Ishikawa (cell line): ENCODE measurements at regions not wholly inside any gene's neighbourhood (a gene's known extent, or its start where the extent isn't known, plus 50 kb on each side); places are given as distances from the start of the nearest gene placed in this dataset.

Source experiments
- CEBPB ChIP-seq: IDR thresholded peaks from 2 replicates; pipeline ENCODE4 v1.6.1; 2012
- CREB1 ChIP-seq: IDR thresholded peaks from 2 replicates; pipeline ENCODE4 v1.6.1; 2012; ENCODE audit warnings: low read depth
- EGR1 ChIP-seq: IDR thresholded peaks from 2 replicates; pipeline ENCODE4 v1.6.1; 2012
- EP300 ChIP-seq: IDR thresholded peaks from 2 replicates; pipeline ENCODE4 v1.6.1; 2012; ENCODE audit warnings: borderline replicate concordance
- FOXM1 ChIP-seq: IDR thresholded peaks from 2 replicates; pipeline ENCODE4 v1.6.1; 2012; ENCODE audit warnings: low read depth, borderline replicate concordance
- NFIC ChIP-seq: IDR thresholded peaks from 2 replicates; pipeline ENCODE4 v1.6.1; 2012
- RAD21 ChIP-seq: IDR thresholded peaks from 2 replicates; pipeline ENCODE4 v1.6.1; 2012; ENCODE audit warnings: low read depth
- TAF1 ChIP-seq: IDR thresholded peaks from 2 replicates; pipeline ENCODE4 v1.6.1; 2012; ENCODE audit warnings: low read depth, mild to moderate bottlenecking
- TCF12 ChIP-seq: IDR thresholded peaks from 2 replicates; pipeline ENCODE4 v1.6.1; 2012; ENCODE audit warnings: low read depth
- TEAD4 ChIP-seq: IDR thresholded peaks from 2 replicates; pipeline ENCODE4 v1.6.1; 2012
- USF1 ChIP-seq: IDR thresholded peaks from 2 replicates; pipeline ENCODE4 v1.6.1; 2012
- YY1 ChIP-seq: IDR thresholded peaks from 2 replicates; pipeline ENCODE4 v1.6.1; 2012; ENCODE audit warnings: low read depth
- ZBTB7A ChIP-seq: IDR thresholded peaks from 2 replicates; pipeline ENCODE4 v1.6.1; 2012; ENCODE audit warnings: low read depth
- TF ChIP-seq, protein P1 (sequence below): IDR thresholded peaks from 2 replicates; pipeline ENCODE4 v1.6.1; 2012; ENCODE audit warnings: low read depth, mild to moderate bottlenecking
- TF ChIP-seq, protein P2 (sequence below): IDR thresholded peaks from 2 replicates; pipeline ENCODE4 v1.6.1; 2012

DNA sequence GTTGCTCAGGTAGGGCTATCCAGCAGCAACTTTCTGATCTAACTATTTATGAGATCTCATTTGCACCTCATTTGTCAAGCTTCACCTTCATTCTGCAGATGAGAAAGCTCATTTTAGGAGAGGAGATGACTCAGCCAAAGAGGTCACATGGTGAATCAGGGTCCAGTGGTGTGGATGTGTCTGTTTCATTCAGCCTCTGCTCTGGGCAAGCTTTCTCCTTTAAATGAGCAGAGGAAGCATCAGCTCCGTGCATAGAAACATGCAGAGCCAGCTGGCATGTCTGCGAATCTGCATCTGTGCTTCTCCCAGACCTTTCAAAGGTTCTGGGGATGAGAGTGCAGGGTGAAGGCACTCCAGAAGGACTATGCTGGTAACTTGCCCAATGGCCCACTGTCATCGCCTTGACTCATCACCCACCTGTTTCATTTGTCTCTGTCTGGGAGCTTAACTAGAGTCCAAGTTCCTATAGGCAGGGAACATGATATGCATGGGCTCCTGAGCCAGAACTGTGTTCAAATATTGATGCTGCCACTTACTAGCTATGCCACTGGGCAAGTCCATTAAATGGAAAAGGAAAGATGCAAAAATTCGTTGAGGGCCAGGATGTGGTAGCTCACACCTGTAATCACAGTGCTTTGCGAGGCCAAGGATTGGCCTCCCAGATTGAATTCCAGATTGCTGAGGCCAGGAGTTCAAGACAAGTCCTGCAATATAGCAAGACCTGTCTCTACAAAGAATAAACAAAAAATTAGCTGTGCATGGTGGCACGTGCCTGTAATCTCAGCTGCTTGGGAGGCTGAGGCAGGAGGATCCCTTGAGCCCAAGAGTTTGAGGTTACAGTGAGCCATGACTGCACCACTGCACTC, 67.1 kb upstream of the NLK start:
- TF ChIP-seq NFIC (no peak), TCF12 (no peak), ZBTB7A (no peak), EP300 (no peak), TEAD4 (no peak), CREB1 (no peak), FOXM1 (no peak), CEBPB (no peak), TAF1 (no peak), RAD21 (no peak), USF1 (no peak)
- TF ChIP-seq, protein P1, sequence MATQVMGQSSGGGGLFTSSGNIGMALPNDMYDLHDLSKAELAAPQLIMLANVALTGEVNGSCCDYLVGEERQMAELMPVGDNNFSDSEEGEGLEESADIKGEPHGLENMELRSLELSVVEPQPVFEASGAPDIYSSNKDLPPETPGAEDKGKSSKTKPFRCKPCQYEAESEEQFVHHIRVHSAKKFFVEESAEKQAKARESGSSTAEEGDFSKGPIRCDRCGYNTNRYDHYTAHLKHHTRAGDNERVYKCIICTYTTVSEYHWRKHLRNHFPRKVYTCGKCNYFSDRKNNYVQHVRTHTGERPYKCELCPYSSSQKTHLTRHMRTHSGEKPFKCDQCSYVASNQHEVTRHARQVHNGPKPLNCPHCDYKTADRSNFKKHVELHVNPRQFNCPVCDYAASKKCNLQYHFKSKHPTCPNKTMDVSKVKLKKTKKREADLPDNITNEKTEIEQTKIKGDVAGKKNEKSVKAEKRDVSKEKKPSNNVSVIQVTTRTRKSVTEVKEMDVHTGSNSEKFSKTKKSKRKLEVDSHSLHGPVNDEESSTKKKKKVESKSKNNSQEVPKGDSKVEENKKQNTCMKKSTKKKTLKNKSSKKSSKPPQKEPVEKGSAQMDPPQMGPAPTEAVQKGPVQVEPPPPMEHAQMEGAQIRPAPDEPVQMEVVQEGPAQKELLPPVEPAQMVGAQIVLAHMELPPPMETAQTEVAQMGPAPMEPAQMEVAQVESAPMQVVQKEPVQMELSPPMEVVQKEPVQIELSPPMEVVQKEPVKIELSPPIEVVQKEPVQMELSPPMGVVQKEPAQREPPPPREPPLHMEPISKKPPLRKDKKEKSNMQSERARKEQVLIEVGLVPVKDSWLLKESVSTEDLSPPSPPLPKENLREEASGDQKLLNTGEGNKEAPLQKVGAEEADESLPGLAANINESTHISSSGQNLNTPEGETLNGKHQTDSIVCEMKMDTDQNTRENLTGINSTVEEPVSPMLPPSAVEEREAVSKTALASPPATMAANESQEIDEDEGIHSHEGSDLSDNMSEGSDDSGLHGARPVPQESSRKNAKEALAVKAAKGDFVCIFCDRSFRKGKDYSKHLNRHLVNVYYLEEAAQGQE, result no peak
- TF ChIP-seq, protein P2, sequence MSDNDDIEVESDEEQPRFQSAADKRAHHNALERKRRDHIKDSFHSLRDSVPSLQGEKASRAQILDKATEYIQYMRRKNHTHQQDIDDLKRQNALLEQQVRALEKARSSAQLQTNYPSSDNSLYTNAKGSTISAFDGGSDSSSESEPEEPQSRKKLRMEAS, result no peak

- TF ChIP-seq NFIC (no peak), TCF12 (no peak), ZBTB7A (no peak), CEBPB (no peak), FOXM1 (no peak), USF1 (no peak), RAD21 (no peak), TAF1 (no peak), TEAD4 (no peak), CREB1 (no peak), EP300 (no peak), YY1 (no peak), EGR1 (no peak)
- TF ChIP-seq, protein P2, result no peak
- TF ChIP-seq, protein P1, result no peak
These were observed 66.1 kb upstream of the NLK start for GRCh38 chr17:27976331-27976730.

DNA sequence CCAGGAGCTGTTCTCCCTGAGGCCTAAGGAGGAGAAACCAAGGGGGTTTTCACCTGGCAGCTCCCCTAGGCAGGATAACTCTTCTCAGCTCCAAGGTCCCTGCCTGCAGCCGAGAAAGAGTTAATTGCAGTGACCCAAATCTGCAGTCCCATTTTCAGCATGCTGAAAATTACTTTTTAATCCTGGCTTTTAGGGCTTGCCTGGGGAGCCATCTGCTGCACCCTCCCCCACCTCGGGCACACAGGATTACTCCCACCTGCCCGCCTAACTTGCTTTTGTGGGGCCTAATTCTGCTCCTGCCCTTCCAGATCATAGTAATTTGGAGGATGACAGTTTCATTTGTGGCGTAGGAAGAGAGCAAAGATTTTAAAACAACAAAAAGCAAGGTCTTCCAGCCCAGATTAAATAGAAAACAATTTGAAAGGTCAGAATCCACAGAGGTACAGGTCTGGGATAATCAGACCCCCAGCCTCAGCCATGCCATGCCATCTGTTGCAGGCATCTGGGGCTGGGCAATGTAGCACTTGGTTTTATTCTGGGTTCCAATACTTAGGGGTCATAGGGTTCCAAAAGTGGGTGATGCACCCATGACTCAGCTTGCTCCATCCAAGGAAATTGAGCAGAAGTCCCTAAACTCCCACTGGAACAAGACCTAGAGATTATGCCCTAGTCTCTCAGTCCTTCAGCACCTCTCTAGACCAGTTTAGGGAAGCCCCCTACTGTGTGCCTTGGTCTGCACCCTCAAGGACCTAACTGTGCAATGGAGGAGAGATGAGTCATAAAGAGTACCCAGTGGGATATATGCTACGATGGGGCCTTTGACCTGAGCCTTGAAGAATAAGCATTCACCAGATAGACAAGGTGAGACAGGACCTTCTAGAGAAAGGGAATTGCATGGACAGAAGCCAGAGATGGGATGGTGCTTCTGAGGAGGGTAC, 64.5 kb upstream of the NLK start:
- TF ChIP-seq YY1 (no peak), USF1 (no peak), CEBPB (no peak)
- TF ChIP-seq, protein P1, result no peak
